ENCODE measurements at regions not wholly inside any gene's neighbourhood (a gene's known extent, or its start where the extent isn't known, plus 50 kb on each side); places are given as distances from the start of the nearest gene placed in this dataset.

GRCh38 chr1:216914974-216915373 lies 191.7 kb upstream of the ESRRG start:
- TF ChIP-seq, protein P1, sequence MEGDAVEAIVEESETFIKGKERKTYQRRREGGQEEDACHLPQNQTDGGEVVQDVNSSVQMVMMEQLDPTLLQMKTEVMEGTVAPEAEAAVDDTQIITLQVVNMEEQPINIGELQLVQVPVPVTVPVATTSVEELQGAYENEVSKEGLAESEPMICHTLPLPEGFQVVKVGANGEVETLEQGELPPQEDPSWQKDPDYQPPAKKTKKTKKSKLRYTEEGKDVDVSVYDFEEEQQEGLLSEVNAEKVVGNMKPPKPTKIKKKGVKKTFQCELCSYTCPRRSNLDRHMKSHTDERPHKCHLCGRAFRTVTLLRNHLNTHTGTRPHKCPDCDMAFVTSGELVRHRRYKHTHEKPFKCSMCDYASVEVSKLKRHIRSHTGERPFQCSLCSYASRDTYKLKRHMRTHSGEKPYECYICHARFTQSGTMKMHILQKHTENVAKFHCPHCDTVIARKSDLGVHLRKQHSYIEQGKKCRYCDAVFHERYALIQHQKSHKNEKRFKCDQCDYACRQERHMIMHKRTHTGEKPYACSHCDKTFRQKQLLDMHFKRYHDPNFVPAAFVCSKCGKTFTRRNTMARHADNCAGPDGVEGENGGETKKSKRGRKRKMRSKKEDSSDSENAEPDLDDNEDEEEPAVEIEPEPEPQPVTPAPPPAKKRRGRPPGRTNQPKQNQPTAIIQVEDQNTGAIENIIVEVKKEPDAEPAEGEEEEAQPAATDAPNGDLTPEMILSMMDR (IDR thresholded peaks at IDR 0.05; ENCODE audit: low read depth, low read length, missing input control), result no peak
- TF ChIP-seq REST (IDR thresholded peaks at IDR 0.05) (no peak), GABPA (IDR thresholded peaks at IDR 0.05 in 1 of 2, conservative IDR thresholded peaks at IDR 0.05 in 1 of 2) (no peak), JUND (IDR thresholded peaks at IDR 0.05) (no peak), ATF3 (IDR thresholded peaks at IDR 0.05) (no peak), EGR1 (IDR thresholded peaks at IDR 0.05; ENCODE audit: low read depth in 2 of 2) (no peak), RAD21 (IDR thresholded peaks at IDR 0.05) (no peak), YY1 (IDR thresholded peaks at IDR 0.05) (no peak), MAX (IDR thresholded peaks at IDR 0.05) (no peak), TAF1 (conservative IDR thresholded peaks at IDR 0.05) (no peak), FOXA2 (IDR thresholded peaks at IDR 0.05) (no peak), HNF4G (IDR thresholded peaks at IDR 0.05) (no peak), ZBTB33 (IDR thresholded peaks at IDR 0.05) (no peak)
